Left ventricle myocardium superior (tissue), 1 donor: ENCODE measurements at regions not wholly inside any gene's neighbourhood (a gene's known extent, or its start where the extent isn't known, plus 50 kb on each side); places are given as distances from the start of the nearest gene placed in this dataset.
"Not testable (repeated sequence)": the region's sequence is repeated elsewhere in the genome, so short reads cannot be mapped to it uniquely, and the experiment has no call there.

Experiments used
- ATAC-seq: fragments of 200-7000 bp; cut with Tn5 transposase; one replicate; pipeline ENCODE4 v1.9.1; 2020; ENCODE audit warnings: mild to moderate bottlenecking, moderate library complexity
- DNase-seq: peaks from one replicate; pipeline ENCODE4 v3.0.0-alpha.2; 2020
- intact Hi-C: fragments of 100-400 bp; cut with micrococcal nuclease; formaldehyde crosslinking; loops from one replicate; pipeline ENCODE4 v1.11.0; 2022
- donor health status: DM: no; HTN: yes; CAD: no; lungs with severe emphysema.

- intact Hi-C loops = no loop called here
- ATAC-seq = no peak
- no peak for DNase-seq
These were observed 978.6 kb downstream of the CDH8 start for GRCh38 chr16:61057635-61058034.

- intact Hi-C loops = no loop called here
- ATAC-seq (no peak), DNase-seq (no peak)
These were observed 985.7 kb downstream of the CDH8 start for GRCh38 chr16:61050547-61050946.

GRCh38 chr16:61045931-61046330 lies 990.3 kb downstream of the CDH8 start:
- ATAC-seq = no peak
- intact Hi-C loops = no loop called here

GRCh38 chr16:61042737-61043136 lies 993.5 kb downstream of the CDH8 start:
- intact Hi-C loops = no loop called here
- no peak for ATAC-seq
- DNase-seq = no peak

More at GRCh38 chr16:61045931-61046330, 990.3 kb downstream of the CDH8 start:
- DNase-seq = no peak

- ATAC-seq (no peak), DNase-seq (no peak)
- intact Hi-C loops = no loop called here
These were observed 1005.6 kb downstream of the CDH8 start for GRCh38 chr16:61030616-61031015.

GRCh38 chr16:61024180-61024900 lies 1011.9 kb downstream of the CDH8 start:
- ATAC-seq = no peak
- intact Hi-C loops = no loop called here
- DNase-seq = no peak

GRCh38 chr16:61014869-61015268 lies 1021.4 kb downstream of the CDH8 start:
- intact Hi-C loops = no loop called here
- DNase-seq = no peak
- no peak for ATAC-seq

- intact Hi-C loops = no loop called here
- no peak for ATAC-seq
- no peak for DNase-seq
These were observed 1028.5 kb downstream of the CDH8 start for GRCh38 chr16:61007694-61008093.

GRCh38 chr16:61005952-61006351 lies 1030.3 kb downstream of the CDH8 start:
- no peak for ATAC-seq
- DNase-seq = no peak
- intact Hi-C loops = no loop called here

GRCh38 chr16:61002479-61003204 lies 1033.6 kb downstream of the CDH8 start:
- no peak for DNase-seq
- intact Hi-C loops = no loop called here
- no peak for ATAC-seq

GRCh38 chr16:60991886-60992285 lies 1044.4 kb downstream of the CDH8 start:
- intact Hi-C loops = no loop called here
- no peak for DNase-seq
- ATAC-seq = no peak

GRCh38 chr16:60989592-60989991 lies 1046.6 kb downstream of the CDH8 start:
- intact Hi-C loops = no loop called here
- ATAC-seq = no peak

GRCh38 chr16:60979119-60979518 lies 1057.1 kb downstream of the CDH8 start:
- ATAC-seq = no peak
- no peak for DNase-seq
- intact Hi-C loops = no loop called here

More at GRCh38 chr16:60989592-60989991, 1046.6 kb downstream of the CDH8 start:
- no peak for DNase-seq

- ATAC-seq (no peak), DNase-seq (no peak)
- intact Hi-C loops = no loop called here
These were observed 1086.4 kb downstream of the CDH8 start for GRCh38 chr16:60949800-60950199.

GRCh38 chr16:60945225-60945624 lies 1091.0 kb downstream of the CDH8 start:
- DNase-seq = no peak
- ATAC-seq = no peak
- intact Hi-C loops = no loop called here

GRCh38 chr16:60936189-60936588 lies 1100.0 kb downstream of the CDH8 start:
- ATAC-seq, DNase-seq: not testable (repeated sequence)

GRCh38 chr16:60932600-60932999 lies 1103.6 kb downstream of the CDH8 start:
- intact Hi-C loops = no loop called here
- ATAC-seq (no peak), DNase-seq (no peak)

More at GRCh38 chr16:60936189-60936588, 1100.0 kb downstream of the CDH8 start:
- intact Hi-C loops = not testable (repeated sequence)

- intact Hi-C loops = no loop called here
- no peak for ATAC-seq
- DNase-seq = no peak
These were observed 1105.9 kb downstream of the CDH8 start for GRCh38 chr16:60930291-60930690.

GRCh38 chr16:60922920-60923319 lies 1113.3 kb downstream of the CDH8 start:
- intact Hi-C loops = no loop called here
- no peak for ATAC-seq
- no peak for DNase-seq

GRCh38 chr16:60914334-60914733 lies 1121.9 kb downstream of the CDH8 start:
- intact Hi-C loops = no loop called here
- no peak for DNase-seq
- no peak for ATAC-seq

GRCh38 chr16:60907645-60908044 lies 1128.6 kb downstream of the CDH8 start:
- intact Hi-C loops = no loop called here
- DNase-seq (no peak), ATAC-seq (no peak)
